Breast epithelium (tissue), 3 donors: ENCODE measurements at regions not wholly inside any gene's neighbourhood (a gene's known extent, or its start where the extent isn't known, plus 50 kb on each side); places are given as distances from the start of the nearest gene placed in this dataset.

Experiments used
- POLR2A ChIP-seq: fragments of 450-650 bp; IDR thresholded peaks from one replicate; pipeline ENCODE4 v1.6.1; 2016; ENCODE audit warnings: antibody characterized with exemption, mild to moderate bottlenecking, moderate library complexity
- POLR2AphosphoS5 ChIP-seq, 3 donors: sonication (generic); formaldehyde crosslinking; IDR thresholded peaks; one replicate each; pipeline ENCODE4 v1.6.1; 2017; ENCODE audit warnings: antibody characterized with exemption in 3 of 3
- TF ChIP-seq, protein P1 (sequence below), 3 donors: fragments of 450-650 bp; IDR thresholded peaks; one replicate each; pipeline ENCODE4 v1.5.1; 2016 to 2017; ENCODE audit warnings: antibody characterized with exemption in 3 of 3, mild to moderate bottlenecking in 3 of 3, moderate library complexity in 3 of 3

DNA sequence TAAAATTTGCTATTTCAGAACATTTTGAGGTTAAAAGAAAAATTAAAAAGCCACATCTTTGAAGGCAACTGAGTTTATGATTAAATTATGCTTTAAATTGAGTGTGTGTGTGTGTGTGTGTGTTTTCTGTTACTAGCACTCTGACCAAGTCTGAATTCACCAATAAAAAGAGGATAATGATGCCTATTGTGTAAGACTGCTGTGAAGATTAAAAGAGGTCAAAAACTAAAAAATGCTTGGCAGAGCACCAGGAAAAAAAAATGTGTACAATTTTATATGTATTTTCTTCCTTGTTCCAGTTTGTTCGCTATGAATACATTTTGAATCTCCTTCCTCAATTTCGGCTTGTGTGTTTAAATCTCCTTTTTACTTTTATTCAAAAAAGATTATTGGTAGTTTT is 316.6 kb upstream of the MAGI2 start:
- TF ChIP-seq POLR2A (no peak), POLR2AphosphoS5 (IDR thresholded peaks at IDR 0.05) (no peak)
- TF ChIP-seq, protein P1, sequence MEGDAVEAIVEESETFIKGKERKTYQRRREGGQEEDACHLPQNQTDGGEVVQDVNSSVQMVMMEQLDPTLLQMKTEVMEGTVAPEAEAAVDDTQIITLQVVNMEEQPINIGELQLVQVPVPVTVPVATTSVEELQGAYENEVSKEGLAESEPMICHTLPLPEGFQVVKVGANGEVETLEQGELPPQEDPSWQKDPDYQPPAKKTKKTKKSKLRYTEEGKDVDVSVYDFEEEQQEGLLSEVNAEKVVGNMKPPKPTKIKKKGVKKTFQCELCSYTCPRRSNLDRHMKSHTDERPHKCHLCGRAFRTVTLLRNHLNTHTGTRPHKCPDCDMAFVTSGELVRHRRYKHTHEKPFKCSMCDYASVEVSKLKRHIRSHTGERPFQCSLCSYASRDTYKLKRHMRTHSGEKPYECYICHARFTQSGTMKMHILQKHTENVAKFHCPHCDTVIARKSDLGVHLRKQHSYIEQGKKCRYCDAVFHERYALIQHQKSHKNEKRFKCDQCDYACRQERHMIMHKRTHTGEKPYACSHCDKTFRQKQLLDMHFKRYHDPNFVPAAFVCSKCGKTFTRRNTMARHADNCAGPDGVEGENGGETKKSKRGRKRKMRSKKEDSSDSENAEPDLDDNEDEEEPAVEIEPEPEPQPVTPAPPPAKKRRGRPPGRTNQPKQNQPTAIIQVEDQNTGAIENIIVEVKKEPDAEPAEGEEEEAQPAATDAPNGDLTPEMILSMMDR (IDR thresholded peaks at IDR 0.05), result no peak
